ENCODE measurements at regions not wholly inside any gene's neighbourhood (a gene's known extent, or its start where the extent isn't known, plus 50 kb on each side); places are given as distances from the start of the nearest gene placed in this dataset.

DNA sequence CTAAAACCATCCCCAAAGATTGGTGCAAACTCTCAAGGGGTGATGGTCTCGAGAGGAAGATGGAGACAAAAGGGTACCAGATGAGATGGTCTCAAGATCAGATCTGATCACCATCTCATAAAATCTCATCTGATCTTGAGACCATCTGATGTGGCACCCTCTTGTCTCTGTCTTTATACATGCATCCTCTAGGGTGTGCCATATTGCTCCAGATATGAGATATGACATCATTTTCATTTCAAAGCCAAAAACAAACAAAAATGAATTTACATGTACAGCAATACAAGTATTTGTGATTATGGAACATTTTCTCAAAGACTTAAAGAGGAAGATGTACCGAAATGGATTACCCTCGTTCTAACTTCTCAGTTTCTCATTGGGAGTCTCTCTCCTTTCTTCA, 787.2 kb downstream of the GALC start (continued):
- TF ChIP-seq, protein P1, sequence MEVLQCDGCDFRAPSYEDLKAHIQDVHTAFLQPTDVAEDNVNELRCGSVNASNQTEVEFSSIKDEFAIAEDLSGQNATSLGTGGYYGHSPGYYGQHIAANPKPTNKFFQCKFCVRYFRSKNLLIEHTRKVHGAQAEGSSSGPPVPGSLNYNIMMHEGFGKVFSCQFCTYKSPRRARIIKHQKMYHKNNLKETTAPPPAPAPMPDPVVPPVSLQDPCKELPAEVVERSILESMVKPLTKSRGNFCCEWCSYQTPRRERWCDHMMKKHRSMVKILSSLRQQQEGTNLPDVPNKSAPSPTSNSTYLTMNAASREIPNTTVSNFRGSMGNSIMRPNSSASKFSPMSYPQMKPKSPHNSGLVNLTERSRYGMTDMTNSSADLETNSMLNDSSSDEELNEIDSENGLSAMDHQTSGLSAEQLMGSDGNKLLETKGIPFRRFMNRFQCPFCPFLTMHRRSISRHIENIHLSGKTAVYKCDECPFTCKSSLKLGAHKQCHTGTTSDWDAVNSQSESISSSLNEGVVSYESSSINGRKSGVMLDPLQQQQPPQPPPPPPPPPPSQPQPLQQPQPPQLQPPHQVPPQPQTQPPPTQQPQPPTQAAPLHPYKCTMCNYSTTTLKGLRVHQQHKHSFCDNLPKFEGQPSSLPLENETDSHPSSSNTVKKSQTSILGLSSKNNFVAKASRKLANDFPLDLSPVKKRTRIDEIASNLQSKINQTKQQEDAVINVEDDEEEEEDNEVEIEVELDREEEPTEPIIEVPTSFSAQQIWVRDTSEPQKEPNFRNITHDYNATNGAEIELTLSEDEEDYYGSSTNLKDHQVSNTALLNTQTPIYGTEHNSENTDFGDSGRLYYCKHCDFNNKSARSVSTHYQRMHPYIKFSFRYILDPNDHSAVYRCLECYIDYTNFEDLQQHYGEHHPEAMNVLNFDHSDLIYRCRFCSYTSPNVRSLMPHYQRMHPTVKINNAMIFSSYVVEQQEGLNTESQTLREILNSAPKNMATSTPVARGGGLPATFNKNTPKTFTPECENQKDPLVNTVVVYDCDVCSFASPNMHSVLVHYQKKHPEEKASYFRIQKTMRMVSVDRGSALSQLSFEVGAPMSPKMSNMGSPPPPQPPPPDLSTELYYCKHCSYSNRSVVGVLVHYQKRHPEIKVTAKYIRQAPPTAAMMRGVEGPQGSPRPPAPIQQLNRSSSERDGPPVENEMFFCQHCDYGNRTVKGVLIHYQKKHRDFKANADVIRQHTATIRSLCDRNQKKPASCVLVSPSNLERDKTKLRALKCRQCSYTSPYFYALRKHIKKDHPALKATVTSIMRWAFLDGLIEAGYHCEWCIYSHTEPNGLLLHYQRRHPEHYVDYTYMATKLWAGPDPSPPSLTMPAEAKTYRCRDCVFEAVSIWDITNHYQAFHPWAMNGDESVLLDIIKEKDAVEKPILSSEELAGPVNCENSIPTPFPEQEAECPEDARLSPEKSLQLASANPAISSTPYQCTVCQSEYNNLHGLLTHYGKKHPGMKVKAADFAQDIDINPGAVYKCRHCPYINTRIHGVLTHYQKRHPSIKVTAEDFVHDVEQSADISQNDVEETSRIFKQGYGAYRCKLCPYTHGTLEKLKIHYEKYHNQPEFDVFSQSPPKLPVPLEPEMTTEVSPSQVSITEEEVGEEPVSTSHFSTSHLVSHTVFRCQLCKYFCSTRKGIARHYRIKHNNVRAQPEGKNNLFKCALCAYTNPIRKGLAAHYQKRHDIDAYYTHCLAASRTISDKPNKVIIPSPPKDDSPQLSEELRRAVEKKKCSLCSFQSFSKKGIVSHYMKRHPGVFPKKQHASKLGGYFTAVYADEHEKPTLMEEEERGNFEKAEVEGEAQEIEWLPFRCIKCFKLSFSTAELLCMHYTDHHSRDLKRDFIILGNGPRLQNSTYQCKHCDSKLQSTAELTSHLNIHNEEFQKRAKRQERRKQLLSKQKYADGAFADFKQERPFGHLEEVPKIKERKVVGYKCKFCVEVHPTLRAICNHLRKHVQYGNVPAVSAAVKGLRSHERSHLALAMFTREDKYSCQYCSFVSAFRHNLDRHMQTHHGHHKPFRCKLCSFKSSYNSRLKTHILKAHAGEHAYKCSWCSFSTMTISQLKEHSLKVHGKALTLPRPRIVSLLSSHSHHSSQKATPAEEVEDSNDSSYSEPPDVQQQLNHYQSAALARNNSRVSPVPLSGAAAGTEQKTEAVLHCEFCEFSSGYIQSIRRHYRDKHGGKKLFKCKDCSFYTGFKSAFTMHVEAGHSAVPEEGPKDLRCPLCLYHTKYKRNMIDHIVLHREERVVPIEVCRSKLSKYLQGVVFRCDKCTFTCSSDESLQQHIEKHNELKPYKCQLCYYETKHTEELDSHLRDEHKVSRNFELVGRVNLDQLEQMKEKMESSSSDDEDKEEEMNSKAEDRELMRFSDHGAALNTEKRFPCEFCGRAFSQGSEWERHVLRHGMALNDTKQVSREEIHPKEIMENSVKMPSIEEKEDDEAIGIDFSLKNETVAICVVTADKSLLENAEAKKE (CRISPR knock-in tag; IDR thresholded peaks at IDR 0.05) = no peak

DNA sequence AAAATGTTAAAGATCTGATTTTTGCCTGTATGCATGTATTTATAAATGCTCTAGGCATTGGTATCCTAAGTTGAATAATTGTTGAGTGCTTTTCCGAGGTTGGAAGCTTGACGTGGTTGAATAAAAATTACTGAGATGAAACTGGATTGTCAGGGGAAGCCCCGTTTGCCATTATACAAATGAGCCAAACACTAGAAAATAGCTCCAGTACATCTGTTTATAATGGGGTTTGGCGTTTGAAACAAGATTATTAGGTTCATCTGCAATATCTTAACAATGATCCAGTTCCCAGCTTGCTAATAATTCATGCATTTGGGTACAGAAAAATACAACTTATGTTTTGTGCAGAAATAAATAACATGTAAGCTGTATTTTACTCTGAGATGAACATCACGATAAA, 789.6 kb downstream of the GALC start:
- Histone ChIP-seq H4K20me1 (replicated peaks; ENCODE audit: insufficient read depth) (no peaks in the 10 kb centered on the region), H3F3A (replicated peaks; ENCODE audit: low read depth) (no peaks in the 10 kb centered on the region), H3K4me3 (no peak overlapping the region), H3K79me2 (replicated peaks; ENCODE audit: insufficient read depth) (no peaks in the 10 kb centered on the region), H3K27ac (ENCODE audit: low read depth) (no peak overlapping the region), H3K9me2 (ENCODE audit: insufficient read depth) (peaks cover 6% of the 10 kb centered on the region), H3K4me2 (no peak overlapping the region), H2AFZ (no peak overlapping the region), H3K36me3 (ENCODE audit: insufficient read depth) (no peaks in the 10 kb centered on the region), H3K27me3 (ENCODE audit: insufficient read depth) (no peaks in the 10 kb centered on the region), H3K4me1 (ENCODE audit: insufficient read depth) (no peaks in the 10 kb centered on the region)
- no peak for TF ChIP-seq CREB1 (CRISPR knock-in tag; IDR thresholded peaks at IDR 0.05; ENCODE audit: low read depth)
- H3K4me3 Mint-ChIP-seq = no peak overlapping the region
- H3K27ac Mint-ChIP-seq = no peak overlapping the region
- H3K27me3 Mint-ChIP-seq (ENCODE audit: insufficient read depth, low read depth, poor library complexity) = no peaks in the 10 kb centered on the region
- H3K4me1 Mint-ChIP-seq = no peaks in the 10 kb centered on the region
- no peaks in the 10 kb centered on the region for H3K9me3 Mint-ChIP-seq
- ATAC-seq = no peak
- no peaks in the 10 kb centered on the region for H3K36me3 Mint-ChIP-seq (ENCODE audit: low read depth)
- no peak for DNase-seq (ENCODE audit: low spot score)

DNA sequence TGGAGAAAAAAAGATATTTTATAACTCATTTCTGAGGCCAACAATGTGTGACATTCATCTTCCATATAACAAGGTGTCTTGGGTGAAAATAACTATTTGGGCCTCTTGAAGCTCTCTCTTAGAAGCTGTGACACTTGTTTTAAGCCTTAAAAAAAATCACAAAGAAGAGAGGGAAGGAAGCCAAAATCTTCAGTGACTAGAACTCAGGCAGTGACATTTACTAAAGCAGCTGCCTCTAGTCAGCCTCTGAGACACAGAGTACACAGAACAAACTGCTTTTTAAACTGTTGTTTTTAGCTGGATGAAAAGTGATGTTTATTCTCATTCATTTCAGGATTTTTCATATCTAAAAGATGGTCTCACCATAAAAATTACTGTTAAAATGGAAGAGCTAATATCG, 793.6 kb downstream of the GALC start:
- DNase-seq (ENCODE audit: low spot score) (no peak), ATAC-seq (no peak)
- Histone ChIP-seq H3F3A (replicated peaks; ENCODE audit: low read depth) (no peaks in the 10 kb centered on the region), H3K9me2 (ENCODE audit: insufficient read depth) (peaks cover 9% of the 10 kb centered on the region), H3K27ac (ENCODE audit: low read depth) (no peak overlapping the region), H4K20me1 (replicated peaks; ENCODE audit: insufficient read depth) (no peaks in the 10 kb centered on the region), H3K36me3 (ENCODE audit: insufficient read depth) (no peaks in the 10 kb centered on the region), H3K79me2 (replicated peaks; ENCODE audit: insufficient read depth) (no peaks in the 10 kb centered on the region), H2AFZ (no peak overlapping the region), H3K4me1 (ENCODE audit: insufficient read depth) (no peaks in the 10 kb centered on the region), H3K4me3 (no peak overlapping the region), H3K27me3 (ENCODE audit: insufficient read depth) (no peaks in the 10 kb centered on the region), H3K4me2 (no peak overlapping the region)
- Mint-ChIP-seq H3K27me3 (ENCODE audit: insufficient read depth, low read depth, poor library complexity) (no peaks in the 10 kb centered on the region), H3K9me3 (no peaks in the 10 kb centered on the region), H3K4me3 (no peak overlapping the region), H3K27ac (no peak overlapping the region), H3K4me1 (no peaks in the 10 kb centered on the region), H3K36me3 (ENCODE audit: low read depth) (no peaks in the 10 kb centered on the region)
- TF ChIP-seq, protein P2, sequence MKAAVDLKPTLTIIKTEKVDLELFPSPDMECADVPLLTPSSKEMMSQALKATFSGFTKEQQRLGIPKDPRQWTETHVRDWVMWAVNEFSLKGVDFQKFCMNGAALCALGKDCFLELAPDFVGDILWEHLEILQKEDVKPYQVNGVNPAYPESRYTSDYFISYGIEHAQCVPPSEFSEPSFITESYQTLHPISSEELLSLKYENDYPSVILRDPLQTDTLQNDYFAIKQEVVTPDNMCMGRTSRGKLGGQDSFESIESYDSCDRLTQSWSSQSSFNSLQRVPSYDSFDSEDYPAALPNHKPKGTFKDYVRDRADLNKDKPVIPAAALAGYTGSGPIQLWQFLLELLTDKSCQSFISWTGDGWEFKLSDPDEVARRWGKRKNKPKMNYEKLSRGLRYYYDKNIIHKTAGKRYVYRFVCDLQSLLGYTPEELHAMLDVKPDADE (IDR thresholded peaks at IDR 0.05) = no peak
- TF ChIP-seq, protein P1 (CRISPR knock-in tag; IDR thresholded peaks at IDR 0.05) = no peak
- TF ChIP-seq ZNF331 (CRISPR knock-in tag; IDR thresholded peaks at IDR 0.05; ENCODE audit: low read depth) = no peak

Data from GM23338 (cell line).